GM18505 (cell line): ENCODE measurements at regions not wholly inside any gene's neighbourhood (a gene's known extent, or its start where the extent isn't known, plus 50 kb on each side); places are given as distances from the start of the nearest gene placed in this dataset.

Experiments used
- ATAC-seq: cut with Tn5 transposase; IDR thresholded peaks from one replicate; pipeline ENCODE4 v1.9.1; 2021; ENCODE audit not compliant: unreplicated experiment
- POLR2A ChIP-seq: IDR thresholded peaks from 4 replicates; pipeline ENCODE4 v1.6.1; 2011; ENCODE audit warnings: borderline replicate concordance; ENCODE audit not compliant: insufficient read depth, insufficient read length; ENCODE audit errors: extremely low read depth

DNA sequence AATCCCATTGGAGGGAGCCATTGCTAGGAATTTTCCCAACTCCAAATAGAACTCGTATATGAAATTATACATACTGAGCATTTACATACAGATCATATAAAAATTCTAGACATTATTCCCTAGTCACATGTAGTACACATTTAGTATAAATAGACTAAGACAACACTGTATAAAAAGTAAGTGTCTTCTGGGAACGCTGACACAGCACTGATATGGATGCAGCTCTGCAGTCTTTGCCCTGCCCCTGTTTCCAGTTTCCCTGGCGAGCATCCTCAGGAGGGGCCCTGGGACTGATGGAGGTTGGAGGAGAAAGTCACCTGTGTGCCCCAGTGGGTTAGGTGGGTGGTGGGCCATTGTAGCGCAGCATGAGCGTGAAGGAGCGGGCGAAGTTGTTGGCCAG lies 97.8 kb upstream of the CLMN start:
- TF ChIP-seq POLR2A: no peak
- ATAC-seq: no peak

- ATAC-seq: no peak
- no peak for TF ChIP-seq POLR2A
Measured at GRCh38 chr14:95415993-95416392, 96.3 kb upstream of the CLMN start.

DNA sequence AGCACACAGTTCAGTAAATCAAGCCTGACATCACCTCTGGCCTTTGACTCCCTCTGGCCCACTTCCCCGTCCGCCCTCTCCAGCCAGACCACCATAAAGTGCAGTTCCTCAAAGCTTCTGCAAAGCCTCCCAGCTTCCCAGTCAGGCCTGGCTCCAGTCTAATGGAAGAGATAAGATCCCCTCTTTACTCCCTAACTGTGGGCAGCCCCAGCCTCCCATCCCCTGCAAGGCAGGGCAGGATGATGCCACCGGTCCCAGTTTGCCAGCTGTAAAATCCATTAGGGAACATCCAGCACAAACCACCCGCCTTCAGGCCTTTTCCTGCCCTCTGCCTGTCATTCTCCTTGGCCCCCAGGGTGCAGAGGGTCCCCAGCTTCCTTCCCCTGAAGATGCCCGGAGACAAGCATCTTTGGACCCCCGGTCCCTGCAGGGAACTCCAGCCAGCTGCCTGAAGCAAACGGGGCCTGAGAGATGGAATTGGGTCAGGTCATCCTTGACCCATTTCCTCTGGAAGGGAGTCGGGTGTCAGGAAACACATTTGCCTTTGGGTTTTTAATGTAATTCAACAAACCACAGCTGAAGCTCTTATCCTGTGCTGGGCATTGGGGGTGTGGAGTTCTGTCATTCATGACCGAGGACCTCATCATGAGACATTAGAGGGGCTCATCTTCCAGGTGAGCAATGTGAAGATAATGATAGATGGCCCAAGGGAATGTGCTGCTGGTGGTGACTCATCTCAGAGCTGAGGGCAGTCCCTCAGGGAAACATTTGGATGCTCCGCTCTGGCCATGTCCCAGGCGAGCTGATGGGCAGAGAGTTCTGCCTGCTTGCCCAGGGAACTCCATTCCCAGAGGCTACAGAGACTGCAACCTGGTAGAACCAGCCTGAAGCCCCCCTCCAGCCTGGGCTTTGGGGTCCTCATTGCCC lies 93.8 kb upstream of the CLMN start:
- no peak for TF ChIP-seq POLR2A
- no peak for ATAC-seq

DNA sequence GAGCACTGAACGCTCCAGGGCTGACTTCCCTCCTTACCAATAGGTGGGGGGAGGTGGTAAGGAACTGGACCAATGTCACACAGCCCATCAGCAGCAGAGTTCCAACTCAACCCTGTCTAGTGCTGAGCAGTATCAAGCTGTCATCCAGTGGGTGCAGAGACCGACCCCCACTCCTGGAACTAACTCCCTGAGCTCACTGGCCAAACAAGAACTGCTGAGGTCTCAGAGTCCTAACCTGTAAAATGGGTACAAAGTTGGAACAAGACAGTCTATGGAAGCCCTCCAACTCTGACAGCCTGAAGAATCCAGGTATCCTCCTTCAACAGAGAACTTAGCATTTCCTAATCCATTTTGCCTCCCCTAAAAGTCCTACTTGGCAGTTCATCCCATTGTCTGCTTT lies 91.1 kb upstream of the CLMN start:
- TF ChIP-seq POLR2A: no peak
- no peak for ATAC-seq

DNA sequence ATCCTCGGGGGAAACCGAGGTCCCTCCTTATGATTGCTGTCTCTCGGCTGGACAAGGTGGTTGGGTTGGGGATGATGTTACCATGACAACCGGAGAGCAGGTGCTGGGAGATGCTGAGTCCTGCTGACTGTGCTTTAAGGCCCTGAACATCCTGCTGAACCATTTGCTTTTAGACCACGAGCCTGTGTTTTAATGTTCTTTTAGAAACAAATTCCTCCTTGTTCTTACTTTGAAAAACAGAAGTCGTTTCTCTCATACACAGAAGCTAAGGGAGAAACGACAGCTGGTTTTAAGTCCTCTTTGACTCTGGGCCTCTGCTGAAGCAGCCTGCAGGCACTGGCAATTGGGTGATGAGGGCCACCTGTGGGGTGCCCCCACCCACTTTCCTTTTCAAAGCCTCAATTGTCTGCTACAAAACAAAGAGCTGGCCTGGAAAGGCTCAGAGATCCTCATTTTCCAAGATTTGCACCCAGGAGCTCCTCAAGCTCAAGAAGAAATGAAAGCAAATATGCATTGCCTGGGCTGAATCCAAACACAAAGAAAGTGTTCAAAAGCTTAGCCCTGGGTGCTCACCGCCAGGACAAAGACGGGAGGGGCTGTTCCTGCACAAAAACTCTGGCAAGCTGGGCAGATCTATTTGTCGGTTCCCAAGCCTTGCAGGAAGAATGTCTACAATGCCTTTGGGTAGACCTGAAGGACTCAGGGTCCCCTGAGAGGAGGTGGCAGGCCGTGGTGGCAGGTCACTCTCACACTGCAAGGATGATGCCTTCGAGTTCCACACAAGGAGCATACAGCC lies 90.0 kb upstream of the CLMN start:
- no peak for TF ChIP-seq POLR2A
- ATAC-seq: no peak

GRCh38 chr14:95408731-95409476 lies 89.2 kb upstream of the CLMN start:
- ATAC-seq: no peak

GRCh38 chr14:95407354-95407753 lies 87.6 kb upstream of the CLMN start:
- no peak for TF ChIP-seq POLR2A

More at GRCh38 chr14:95408731-95409476, 89.2 kb upstream of the CLMN start:
- TF ChIP-seq POLR2A: no peak

GRCh38 chr14:95406756-95407277 lies 87.1 kb upstream of the CLMN start:
- TF ChIP-seq POLR2A: no peak
- no peak for ATAC-seq

More at GRCh38 chr14:95407354-95407753, 87.6 kb upstream of the CLMN start:
- no peak for ATAC-seq

DNA sequence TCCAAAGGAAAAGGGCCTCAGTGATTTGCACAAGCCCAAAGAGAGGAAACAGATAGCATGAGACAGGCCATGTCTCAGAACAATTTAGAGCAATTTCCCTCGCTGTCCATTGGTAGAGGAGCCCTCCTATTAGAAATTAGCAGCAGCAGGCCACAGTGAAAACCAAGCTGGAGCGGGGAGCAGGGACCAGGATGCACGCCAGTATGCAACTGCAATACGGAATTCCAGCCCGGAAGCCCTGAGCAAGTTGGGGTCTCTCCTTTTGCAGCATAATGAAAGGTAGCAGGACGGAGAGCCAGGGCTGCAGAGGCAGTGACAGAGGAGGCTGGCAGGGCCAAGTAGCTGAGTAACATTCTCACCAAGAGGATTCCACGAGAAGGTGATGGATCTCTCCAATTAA lies 84.9 kb upstream of the CLMN start:
- no peak for ATAC-seq
- TF ChIP-seq POLR2A: no peak

- no peak for TF ChIP-seq POLR2A
- no peak for ATAC-seq
Measured at GRCh38 chr14:95402578-95402977, 82.9 kb upstream of the CLMN start.

- no peak for ATAC-seq
- TF ChIP-seq POLR2A: no peak
Measured at GRCh38 chr14:95402176-95402575, 82.5 kb upstream of the CLMN start.

DNA sequence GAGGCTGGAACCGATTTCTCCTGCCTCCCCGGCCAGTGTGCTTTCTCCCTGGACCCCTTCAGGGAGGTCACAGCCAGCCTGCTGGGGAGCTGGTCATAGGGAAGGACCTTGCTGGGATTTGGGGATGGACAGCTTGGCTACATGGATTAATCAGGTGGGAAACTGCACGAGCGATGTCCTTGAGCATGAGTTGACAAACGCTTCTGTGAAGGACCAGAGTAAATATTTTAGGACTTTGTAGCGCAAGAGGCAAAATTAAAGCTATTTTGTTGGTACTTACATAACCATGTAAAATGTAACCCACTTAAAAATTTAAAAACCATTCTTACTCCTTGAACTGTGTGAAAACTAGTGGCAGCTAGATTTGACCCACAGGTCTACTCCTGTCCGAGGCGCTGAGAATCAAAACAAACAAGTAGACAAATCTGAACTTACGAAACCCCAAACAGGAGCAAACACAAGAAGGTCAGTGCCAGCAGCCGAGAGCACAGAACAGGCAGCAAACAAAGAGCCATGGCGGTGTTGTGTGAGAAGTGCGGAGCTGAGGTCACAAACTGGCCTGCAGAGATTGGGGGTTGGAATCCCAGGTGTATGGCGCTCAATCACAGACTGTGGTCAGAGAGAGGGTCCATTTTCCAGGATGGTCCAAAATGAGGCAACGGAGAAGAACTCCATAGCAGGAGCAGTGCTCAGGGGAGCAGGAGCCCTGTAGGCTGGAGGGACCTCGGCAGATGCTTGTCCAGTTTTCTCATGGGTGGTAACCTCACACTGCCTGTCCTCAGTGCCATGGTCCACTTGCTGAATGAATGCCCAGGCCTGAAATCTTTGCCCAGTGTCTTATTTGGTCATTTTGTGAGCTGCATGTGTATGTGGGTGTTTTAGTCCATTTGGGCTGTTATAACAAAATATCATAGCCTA lies 79.2 kb upstream of the CLMN start:
- TF ChIP-seq POLR2A: no peak
- no peak for ATAC-seq
